Prostate gland (tissue), 2 donors: ENCODE measurements at regions not wholly inside any gene's neighbourhood (a gene's known extent, or its start where the extent isn't known, plus 50 kb on each side); places are given as distances from the start of the nearest gene placed in this dataset.

Source experiments
- CTCF ChIP-seq, 4 experiments: fragments of 200-600 bp in 2 of 4; fragments of 450-650 bp in 2 of 4; sonication (generic) in 2 of 4; IDR thresholded peaks; 1 replicate in 3 of 4; 2 replicates in 1 of 4; pipeline ENCODE4 v1.5.1; 2016 to 2019; ENCODE audit warnings: antibody characterized with exemption in 4 of 4, mild to moderate bottlenecking in 2 of 4, moderate library complexity in 2 of 4
- POLR2A ChIP-seq: fragments of 450-650 bp; IDR thresholded peaks from one replicate; pipeline ENCODE4 v1.6.1; 2016; ENCODE audit warnings: antibody characterized with exemption, mild to moderate bottlenecking
- POLR2AphosphoS5 ChIP-seq: sonication (generic); formaldehyde crosslinking; IDR thresholded peaks from one replicate; pipeline ENCODE4 v1.6.1; 2017; ENCODE audit warnings: antibody characterized with exemption

GRCh38 chr5:67267512-67268216 lies 71.1 kb upstream of the CD180 start:
- no peak for TF ChIP-seq CTCF (IDR thresholded peaks at IDR 0.05)
- no peak for TF ChIP-seq POLR2A
- TF ChIP-seq POLR2AphosphoS5, result no peak
